PFSK-1 (cell line): ENCODE measurements at regions not wholly inside any gene's neighbourhood (a gene's known extent, or its start where the extent isn't known, plus 50 kb on each side); places are given as distances from the start of the nearest gene placed in this dataset.

Experiments used
- FOXP2 ChIP-seq: optimal IDR thresholded peaks from 2 replicates; pipeline ENCODE3; 2011; ENCODE audit warnings: borderline replicate concordance, control low read depth, inconsistent platforms; ENCODE audit not compliant: insufficient read depth; ENCODE audit errors: extremely low read length, extremely low read depth
- POLR2AphosphoS5 ChIP-seq: IDR thresholded peaks from 2 replicates; pipeline ENCODE4 v1.6.1; 2012; ENCODE audit warnings: low read depth, mild to moderate bottlenecking, control low read depth, low read length, moderate library complexity
- REST ChIP-seq, 2 experiments: IDR thresholded peaks; 2 replicates each; pipeline versions ENCODE4 v1.6.1 to v1.8.0; 2011 to 2012; ENCODE audit warnings: low read depth in 2 of 2, low read length in 2 of 2, control low read depth in 1 of 2, inconsistent platforms in 1 of 2, mild to moderate bottlenecking in 1 of 2, moderate library complexity in 1 of 2; ENCODE audit not compliant: insufficient read depth in 1 of 2
- SIN3A ChIP-seq: IDR thresholded peaks from 2 replicates; pipeline ENCODE4 v1.6.1; 2012; ENCODE audit warnings: mild to moderate bottlenecking, low read length, moderate library complexity, borderline replicate concordance; ENCODE audit not compliant: insufficient read depth
- TAF1 ChIP-seq: IDR thresholded peaks from 2 replicates; pipeline ENCODE4 v1.6.1; 2012; ENCODE audit warnings: low read length, control low read depth, borderline replicate concordance; ENCODE audit not compliant: insufficient read depth

GRCh38 chr2:134178138-134178877, 75.6 kb upstream of the MGAT5 start:
- TF ChIP-seq POLR2AphosphoS5 (no peak), REST (IDR thresholded peaks at IDR 0.05; ENCODE audit: insufficient read depth in 1 of 2, low read depth in 2 of 2, low read length in 2 of 2) (no peak), SIN3A (no peak), FOXP2 (no peak), TAF1 (no peak)

GRCh38 chr2:134181219-134181618, 72.7 kb upstream of the MGAT5 start:
- TF ChIP-seq REST (IDR thresholded peaks at IDR 0.05; ENCODE audit: insufficient read depth in 1 of 2, low read depth in 2 of 2, low read length in 2 of 2) (no peak), POLR2AphosphoS5 (no peak), TAF1 (no peak), FOXP2 (no peak), SIN3A (no peak)

GRCh38 chr2:134183679-134184078, 70.2 kb upstream of the MGAT5 start:
- TF ChIP-seq POLR2AphosphoS5 = no peak
- TF ChIP-seq FOXP2 = no peak
- no peak for TF ChIP-seq SIN3A
- TF ChIP-seq TAF1 = no peak
- TF ChIP-seq REST (IDR thresholded peaks at IDR 0.05; ENCODE audit: insufficient read depth in 1 of 2, low read depth in 2 of 2, low read length in 2 of 2) = no peak

GRCh38 chr2:134185639-134186038, 68.2 kb upstream of the MGAT5 start:
- TF ChIP-seq TAF1 (no peak), SIN3A (no peak)

GRCh38 chr2:134189009-134189720, 64.7 kb upstream of the MGAT5 start:
- TF ChIP-seq FOXP2 (no peak), POLR2AphosphoS5 (no peak), REST (IDR thresholded peaks at IDR 0.05; ENCODE audit: insufficient read depth in 1 of 2, low read depth in 2 of 2, low read length in 2 of 2) (no peak), TAF1 (no peak), SIN3A (no peak)
